ENCODE measurements at regions not wholly inside any gene's neighbourhood (a gene's known extent, or its start where the extent isn't known, plus 50 kb on each side); places are given as distances from the start of the nearest gene placed in this dataset.

DNA sequence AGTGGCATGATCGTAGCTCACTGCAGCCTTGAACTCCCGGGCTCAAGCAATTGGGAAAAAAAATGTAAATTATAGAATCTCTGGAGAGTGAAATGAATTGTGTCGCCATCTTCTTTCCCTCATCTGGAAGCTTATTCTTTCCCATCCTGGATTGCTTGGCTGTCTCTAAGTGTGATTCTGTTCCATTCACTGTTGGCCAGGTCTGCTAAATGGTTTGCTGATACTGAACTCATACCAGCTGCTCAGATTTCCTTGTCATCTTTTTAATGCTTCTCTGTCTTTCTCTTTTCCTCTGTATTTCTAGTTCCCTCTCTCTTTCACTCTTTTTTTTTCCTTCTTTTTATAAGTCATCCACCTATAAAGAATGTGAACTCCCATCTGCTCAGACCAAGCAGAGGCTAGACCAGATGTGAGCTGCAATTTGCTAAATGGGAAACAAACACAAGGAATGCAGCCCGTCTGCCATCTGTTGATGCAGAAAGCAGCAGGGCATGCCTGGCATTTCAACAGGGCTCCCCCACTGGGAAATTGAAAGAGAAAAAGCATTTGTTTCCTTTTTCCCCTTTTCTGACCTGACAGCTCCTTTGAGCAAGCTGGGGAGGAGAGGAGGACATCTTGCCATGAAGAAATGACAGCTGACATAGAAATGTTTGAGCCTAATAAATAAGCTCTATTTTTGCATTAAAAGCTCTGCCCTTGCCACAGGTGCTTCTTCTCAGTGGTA lies 1823.6 kb upstream of the FLRT2 start:
- no peak for TF ChIP-seq POLR2A (IDR thresholded peaks at IDR 0.05)
- TF ChIP-seq, protein P1, sequence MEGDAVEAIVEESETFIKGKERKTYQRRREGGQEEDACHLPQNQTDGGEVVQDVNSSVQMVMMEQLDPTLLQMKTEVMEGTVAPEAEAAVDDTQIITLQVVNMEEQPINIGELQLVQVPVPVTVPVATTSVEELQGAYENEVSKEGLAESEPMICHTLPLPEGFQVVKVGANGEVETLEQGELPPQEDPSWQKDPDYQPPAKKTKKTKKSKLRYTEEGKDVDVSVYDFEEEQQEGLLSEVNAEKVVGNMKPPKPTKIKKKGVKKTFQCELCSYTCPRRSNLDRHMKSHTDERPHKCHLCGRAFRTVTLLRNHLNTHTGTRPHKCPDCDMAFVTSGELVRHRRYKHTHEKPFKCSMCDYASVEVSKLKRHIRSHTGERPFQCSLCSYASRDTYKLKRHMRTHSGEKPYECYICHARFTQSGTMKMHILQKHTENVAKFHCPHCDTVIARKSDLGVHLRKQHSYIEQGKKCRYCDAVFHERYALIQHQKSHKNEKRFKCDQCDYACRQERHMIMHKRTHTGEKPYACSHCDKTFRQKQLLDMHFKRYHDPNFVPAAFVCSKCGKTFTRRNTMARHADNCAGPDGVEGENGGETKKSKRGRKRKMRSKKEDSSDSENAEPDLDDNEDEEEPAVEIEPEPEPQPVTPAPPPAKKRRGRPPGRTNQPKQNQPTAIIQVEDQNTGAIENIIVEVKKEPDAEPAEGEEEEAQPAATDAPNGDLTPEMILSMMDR (IDR thresholded peaks at IDR 0.05) = no peak
